WERI-Rb-1 (cell line): ENCODE measurements at regions not wholly inside any gene's neighbourhood (a gene's known extent, or its start where the extent isn't known, plus 50 kb on each side); places are given as distances from the start of the nearest gene placed in this dataset.

Experiments
- DNase-seq: peaks from one replicate; pipeline ENCODE4 v3.0.0-alpha.2; 2020
- H3K27ac ChIP-seq: fragments of 250-450 bp; sonication (Bioruptor Pico); 2 replicates; pipeline ENCODE4 v1.5.1; 2020; ENCODE audit warnings: mild to moderate bottlenecking, moderate library complexity
- H3K27me3 ChIP-seq: fragments of 250-450 bp; sonication (Bioruptor Pico); 2 replicates; pipeline ENCODE4 v1.5.1; 2021; ENCODE audit warnings: mild to moderate bottlenecking, low read depth, moderate library complexity; ENCODE audit not compliant: insufficient read depth, severe bottlenecking
- H3K36me3 ChIP-seq: fragments of 250-450 bp; sonication (Bioruptor Pico); 2 replicates; pipeline ENCODE4 v1.5.1; 2020; ENCODE audit warnings: mild to moderate bottlenecking, moderate library complexity
- H3K4me3 ChIP-seq: 2 replicates; pipeline ENCODE4 v1.5.1; 2011; ENCODE audit warnings: low read depth, mild to moderate bottlenecking, control low read depth, low read length
- H3K9me3 ChIP-seq: fragments of 250-450 bp; sonication (Bioruptor Pico); 2 replicates; pipeline ENCODE4 v1.5.1; 2021; ENCODE audit warnings: mild to moderate bottlenecking, moderate library complexity; ENCODE audit not compliant: severe bottlenecking
- CTCF ChIP-seq: IDR thresholded peaks from 2 replicates; pipeline ENCODE4 v1.5.1; 2011; ENCODE audit warnings: low read depth, mild to moderate bottlenecking, control low read depth, inconsistent platforms, low read length

GRCh38 chr2:188201639-188202038 is 90.0 kb upstream of the GULP1 start:
- Histone ChIP-seq H3K27me3 (no peaks in the 10 kb centered on the region), H3K4me3 (no peak overlapping the region), H3K36me3 (no peaks in the 10 kb centered on the region), H3K9me3 (no peaks in the 10 kb centered on the region), H3K27ac (no peak overlapping the region)
- no peak for DNase-seq
- TF ChIP-seq CTCF: no peak

- DNase-seq: no peak
- Histone ChIP-seq H3K27me3 (no peaks in the 10 kb centered on the region), H3K27ac (no peak overlapping the region), H3K36me3 (no peaks in the 10 kb centered on the region), H3K4me3 (no peak overlapping the region), H3K9me3 (no peaks in the 10 kb centered on the region)
- no peak for TF ChIP-seq CTCF
These were observed 88.9 kb upstream of the GULP1 start for GRCh38 chr2:188202777-188203176.

- no peaks in the 10 kb centered on the region for H3K9me3 ChIP-seq
- no peak for TF ChIP-seq CTCF
- no peaks in the 10 kb centered on the region for H3K36me3 ChIP-seq
- no peak overlapping the region for H3K4me3 ChIP-seq
- no peaks in the 10 kb centered on the region for H3K27me3 ChIP-seq
- H3K27ac ChIP-seq: no peak overlapping the region
- no peak for DNase-seq
These were observed 87.9 kb upstream of the GULP1 start for GRCh38 chr2:188203776-188204175.

- no peak for TF ChIP-seq CTCF
- Histone ChIP-seq H3K36me3 (no peaks in the 10 kb centered on the region), H3K27me3 (no peaks in the 10 kb centered on the region), H3K9me3 (no peaks in the 10 kb centered on the region), H3K4me3 (no peak overlapping the region), H3K27ac (no peak overlapping the region)
- no peak for DNase-seq
These were observed 86.8 kb upstream of the GULP1 start for GRCh38 chr2:188204824-188205223.

GRCh38 chr2:188207554-188207953 is 84.1 kb upstream of the GULP1 start:
- no peak for TF ChIP-seq CTCF
- Histone ChIP-seq H3K36me3 (no peaks in the 10 kb centered on the region), H3K4me3 (no peak overlapping the region), H3K27me3 (no peaks in the 10 kb centered on the region), H3K27ac (no peak overlapping the region), H3K9me3 (no peaks in the 10 kb centered on the region)
- DNase-seq: no peak

- Histone ChIP-seq H3K36me3 (no peaks in the 10 kb centered on the region), H3K9me3 (no peaks in the 10 kb centered on the region), H3K27ac (no peak overlapping the region), H3K4me3 (no peak overlapping the region), H3K27me3 (no peaks in the 10 kb centered on the region)
- no peak for DNase-seq
- TF ChIP-seq CTCF: no peak
These were observed 82.5 kb upstream of the GULP1 start for GRCh38 chr2:188209218-188209617.
